Right lobe of liver (tissue), 4 donors: ENCODE measurements at regions not wholly inside any gene's neighbourhood (a gene's known extent, or its start where the extent isn't known, plus 50 kb on each side); places are given as distances from the start of the nearest gene placed in this dataset.

Experiments used
- CTCF ChIP-seq, 4 donors: fragments of 200-600 bp in 3 of 4; fragments of 450-650 bp in 1 of 4; IDR thresholded peaks; one replicate each; pipeline versions ENCODE4 v1.5.1 to v1.8.0; 2016 to 2022; ENCODE audit warnings: antibody characterized with exemption in 4 of 4, mild to moderate bottlenecking in 2 of 4
- POLR2A ChIP-seq: fragments of 450-650 bp; IDR thresholded peaks from one replicate; pipeline ENCODE4 v1.6.1; 2017; ENCODE audit warnings: antibody characterized with exemption, mild to moderate bottlenecking
- donor health status: DM: no; HTN: no; CAD: no.
- donor health status: DM: no; HTN: no; CAD: no.
- donor health status: DM: no; HTN: yes; CAD: no.

DNA sequence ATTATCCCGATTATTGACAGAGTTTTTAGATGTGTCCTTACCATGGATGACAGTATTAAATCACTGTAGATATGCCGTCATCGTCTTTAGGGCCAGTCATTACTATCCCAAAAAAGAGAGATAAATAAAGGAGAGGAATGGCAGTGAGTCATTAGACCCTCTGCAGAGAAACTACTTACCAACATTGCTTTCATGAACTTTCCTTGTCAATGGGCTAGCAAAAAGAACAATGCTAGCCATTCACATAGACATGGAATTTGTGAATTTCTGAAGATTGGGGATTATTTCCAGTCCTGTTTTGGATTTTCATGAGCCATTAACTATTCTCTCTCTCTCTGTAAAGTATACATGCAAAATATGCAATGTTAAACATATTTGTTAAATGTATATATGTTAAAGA lies 319.4 kb upstream of the FANCL start:
- no peak for TF ChIP-seq CTCF (IDR thresholded peaks at IDR 0.05)
- no peak for TF ChIP-seq POLR2A
